ENCODE measurements at regions not wholly inside any gene's neighbourhood (a gene's known extent, or its start where the extent isn't known, plus 50 kb on each side); places are given as distances from the start of the nearest gene placed in this dataset. TPM values are rescaled to one million over a fixed set of nuclear protein-coding genes. Genes with fewer than 3 reads are reported as not detected.

DNA sequence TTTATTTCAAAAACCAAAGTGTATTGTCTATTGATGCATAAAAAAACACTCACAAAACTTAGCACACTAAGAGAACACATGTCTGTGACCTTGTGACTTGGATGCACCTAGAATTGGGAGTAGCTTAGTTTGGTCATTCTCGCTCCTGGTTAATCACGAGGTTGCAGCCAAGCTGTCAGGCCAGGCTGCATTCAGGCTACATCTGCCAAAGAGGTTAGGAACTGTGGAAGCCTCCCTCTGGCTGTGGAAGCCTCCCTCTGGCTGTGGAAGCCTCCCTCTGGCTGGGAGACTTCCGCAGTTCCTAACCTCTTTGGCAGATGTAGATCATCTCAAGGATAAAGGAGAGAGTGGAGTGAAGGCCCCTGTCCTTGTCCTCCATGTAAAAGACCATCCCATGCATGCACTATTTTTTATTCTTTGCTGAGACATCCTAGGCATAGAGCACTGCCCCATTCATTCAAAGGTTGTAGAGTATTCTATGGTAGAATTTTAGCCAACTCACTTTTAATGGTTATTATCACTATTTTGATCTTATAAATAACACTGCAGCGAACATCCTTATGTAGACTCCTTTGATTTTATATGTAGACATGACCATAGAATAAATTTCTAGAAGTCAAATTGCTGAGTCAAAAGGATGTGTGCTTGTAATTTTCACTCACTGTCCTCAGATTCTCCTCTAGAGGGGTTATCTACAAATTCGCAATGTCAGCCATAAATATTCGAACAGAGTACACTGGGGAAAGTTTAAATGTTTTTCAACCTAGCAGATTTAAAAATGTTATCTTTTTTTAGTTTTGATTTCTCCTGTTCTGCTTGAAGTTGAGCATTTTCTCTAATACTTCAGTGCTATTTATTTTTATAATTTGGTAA, 63.0 kb upstream of the IGLL5 start:
- DNase-seq: no peak

DNA sequence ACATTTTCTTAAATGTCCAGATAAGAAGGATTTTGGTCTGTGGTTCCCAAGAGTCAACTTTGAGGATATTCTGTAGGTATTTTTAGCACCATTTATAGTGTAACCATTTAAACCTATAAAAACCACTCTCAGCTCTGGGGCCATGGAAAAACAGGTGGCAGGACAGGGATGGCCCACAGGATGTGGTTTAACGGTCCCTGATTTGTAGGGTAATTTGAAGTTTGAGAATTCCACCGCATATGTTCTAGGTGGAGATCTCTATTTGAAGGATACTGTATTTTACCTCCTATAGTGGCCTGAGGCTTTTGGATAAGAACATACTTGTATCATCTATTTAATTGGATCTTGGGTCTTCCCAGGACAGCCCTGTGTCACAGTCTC, 62.4 kb upstream of the IGLL5 start:
- DNase-seq: no peak

DNA sequence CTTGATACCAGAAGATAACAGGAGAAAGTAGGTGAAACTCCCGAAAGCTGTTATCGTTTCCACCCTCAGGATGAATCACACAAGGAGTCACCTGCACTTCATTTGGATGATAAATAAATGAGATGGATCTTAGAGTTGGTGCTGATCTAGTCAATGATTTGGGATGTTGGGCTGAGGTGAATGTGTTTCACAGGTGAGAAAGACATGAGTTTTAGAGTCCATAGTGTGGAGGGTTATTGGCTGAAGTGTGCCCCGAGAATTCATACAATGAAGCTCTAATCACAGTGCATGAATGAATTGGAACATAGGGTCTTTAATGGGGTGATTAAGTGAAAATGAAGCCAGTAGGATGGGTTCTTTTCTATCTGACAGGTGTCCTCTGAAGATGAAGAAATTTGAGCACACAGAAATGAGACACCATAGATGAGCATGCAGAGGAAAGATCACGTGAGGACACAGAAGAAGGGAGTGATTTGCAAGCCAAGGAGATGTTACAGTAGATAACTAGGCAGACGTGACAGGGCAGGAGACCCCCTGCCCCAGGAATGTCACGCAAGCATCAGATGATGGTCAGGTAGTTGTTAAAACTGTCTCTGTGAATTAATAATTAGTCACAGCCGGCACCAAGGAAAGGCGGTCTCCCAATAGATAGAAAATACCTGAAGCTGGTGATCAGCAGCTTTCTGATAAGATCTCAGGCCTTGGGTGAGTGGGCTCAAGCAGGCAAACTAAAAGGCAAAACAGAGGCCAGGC, 60.3 kb upstream of the IGLL5 start:
- DNase-seq: no peak

DNA sequence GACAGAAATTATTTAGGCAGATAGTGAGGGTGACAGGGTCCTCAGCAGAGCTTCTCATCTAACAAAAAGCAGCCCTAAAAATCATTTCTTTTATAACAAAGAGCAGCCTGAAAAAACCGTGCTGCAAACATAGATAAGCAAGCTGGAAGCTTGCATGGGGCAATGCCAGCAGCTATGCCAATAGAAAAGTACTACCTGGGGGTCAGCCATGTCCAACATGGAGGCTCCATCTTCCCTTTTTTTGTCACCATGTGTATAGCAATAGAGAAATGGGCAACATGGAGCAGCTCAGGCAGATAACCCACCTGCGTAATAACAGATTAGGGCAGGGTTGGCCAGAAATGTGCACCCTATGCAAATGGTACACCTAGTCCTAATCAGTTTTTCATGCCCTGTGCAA, 57.4 kb upstream of the IGLL5 start:
- no peak for DNase-seq

DNA sequence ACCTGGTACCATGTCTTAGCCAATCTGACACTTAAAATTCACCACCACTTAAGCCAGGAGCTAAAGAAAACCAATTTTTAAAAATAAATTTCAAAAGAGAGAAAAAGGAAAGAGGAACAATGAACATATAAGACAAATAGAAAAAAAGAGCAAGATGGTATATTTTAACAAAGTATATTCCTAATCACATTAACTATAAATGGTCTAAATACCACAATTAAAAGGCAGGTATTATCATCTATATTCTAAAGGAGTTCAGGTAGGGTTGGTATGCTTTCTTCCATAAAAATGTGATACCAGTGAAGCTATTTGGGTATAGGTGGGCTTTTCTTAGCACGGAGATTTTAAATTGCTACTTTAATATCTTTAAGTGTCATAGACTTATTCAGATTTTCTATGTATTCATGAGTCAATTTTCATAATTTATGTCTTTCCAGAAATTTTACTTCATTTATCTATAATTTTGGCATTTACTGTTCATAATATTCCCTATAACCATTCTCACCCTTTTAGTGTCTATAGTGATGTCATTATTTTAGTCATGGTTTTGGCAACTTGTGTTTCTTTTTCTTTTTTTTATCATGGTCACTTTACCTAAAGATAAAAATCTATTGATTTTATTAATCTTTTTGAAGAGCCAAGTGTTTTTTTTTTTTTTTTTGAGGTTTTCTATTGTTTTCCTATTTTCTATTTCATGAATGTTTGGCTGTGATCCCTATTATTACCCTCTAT, 56.5 kb upstream of the IGLL5 start:
- DNase-seq: no peak

DNA sequence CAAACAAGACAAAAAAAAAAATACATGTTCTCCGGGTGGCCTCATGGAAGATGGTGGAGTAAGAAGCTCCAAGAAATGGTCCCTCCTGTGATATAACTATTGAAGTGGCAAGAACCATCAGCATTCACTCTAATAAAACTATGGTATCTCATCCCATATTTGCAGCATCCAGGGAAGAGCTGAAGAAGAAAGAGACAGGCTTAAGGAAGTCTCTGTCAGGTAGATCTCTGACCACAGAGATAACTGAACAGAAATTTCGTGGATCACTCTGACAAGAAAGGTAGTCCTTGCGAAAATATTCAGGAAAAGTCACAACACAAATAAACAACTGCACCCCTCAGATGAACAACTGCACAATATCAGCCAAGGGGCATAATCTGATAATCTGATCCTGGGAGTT, 54.6 kb upstream of the IGLL5 start:
- DNase-seq: no peak

DNA sequence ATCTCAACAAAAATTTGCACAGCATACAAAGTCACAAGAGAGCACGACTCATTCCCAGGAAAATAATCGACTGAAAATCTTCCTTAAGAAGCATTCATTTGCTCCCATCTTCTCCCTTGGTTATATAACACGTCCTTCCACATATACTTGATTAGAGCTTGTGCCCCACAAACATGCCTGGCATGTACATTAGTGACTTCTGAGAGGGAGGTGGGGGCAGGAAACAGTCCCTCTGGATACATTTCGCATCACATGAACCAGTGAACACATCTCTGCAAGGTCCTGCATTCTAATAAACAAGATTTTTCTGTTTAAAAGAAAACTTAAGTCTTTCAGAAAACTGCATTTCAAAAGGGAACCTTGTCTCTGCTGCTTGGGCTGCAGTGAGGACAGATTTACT, 54.1 kb upstream of the IGLL5 start:
- DNase-seq: no peak

DNA sequence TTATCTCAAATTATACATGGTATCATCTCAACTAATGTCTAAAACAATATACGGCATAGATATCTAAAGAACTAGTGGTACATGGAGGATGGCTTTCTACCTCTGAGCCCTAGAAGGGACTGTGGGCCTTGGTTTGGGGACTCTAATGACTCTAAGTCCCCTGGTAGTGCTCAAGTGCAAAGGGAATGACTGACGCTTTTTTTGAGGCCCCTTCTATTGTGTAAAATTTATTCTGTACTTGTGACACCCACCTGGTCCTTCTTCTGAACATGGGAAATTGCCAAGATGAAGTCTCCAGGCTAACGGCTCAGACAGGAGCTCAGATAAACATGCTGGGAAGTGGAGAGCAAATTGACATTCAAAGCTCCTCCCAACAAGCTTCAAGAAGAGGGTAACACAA, 53.4 kb upstream of the IGLL5 start:
- no peak for DNase-seq

DNA sequence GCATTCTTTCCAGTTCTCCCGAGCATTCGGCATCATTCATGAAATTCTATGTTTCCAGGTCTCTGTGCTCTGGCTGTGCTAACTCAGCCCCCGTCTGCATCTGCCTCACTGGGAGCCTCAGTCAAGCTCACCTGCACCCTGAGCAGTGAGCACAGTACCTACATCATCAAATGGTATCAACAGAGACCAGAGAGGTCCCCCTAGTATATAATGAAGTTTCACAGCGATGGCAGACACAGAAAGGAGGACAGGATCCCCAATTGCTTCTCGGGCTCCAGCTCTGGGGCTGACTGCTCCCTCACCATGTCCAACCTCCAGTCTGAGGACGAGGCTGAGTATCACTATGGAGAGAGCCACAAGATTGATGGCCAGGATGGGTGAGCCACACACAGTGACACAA, 52.8 kb upstream of the IGLL5 start:
- DNase-seq: no peak

DNA sequence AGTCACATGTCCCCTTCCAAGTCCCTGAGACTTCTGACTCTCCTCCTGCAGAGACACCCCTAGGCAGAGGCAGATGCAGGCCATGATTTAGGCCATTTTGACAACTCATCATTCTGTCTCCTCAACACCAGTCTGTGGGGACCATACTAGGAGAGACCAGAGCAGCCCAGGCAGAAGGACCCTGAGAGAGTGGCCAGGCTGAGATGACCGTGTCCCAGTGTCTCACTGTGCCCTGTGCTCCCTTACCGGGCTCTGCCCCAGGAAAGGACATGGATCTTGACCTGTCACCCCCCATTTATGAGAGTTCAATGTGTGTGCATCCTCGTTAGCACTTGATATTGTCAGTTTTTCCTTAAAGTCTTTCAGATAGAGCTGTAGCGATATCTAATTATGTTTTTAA, 52.4 kb upstream of the IGLL5 start:
- no peak for DNase-seq

DNA sequence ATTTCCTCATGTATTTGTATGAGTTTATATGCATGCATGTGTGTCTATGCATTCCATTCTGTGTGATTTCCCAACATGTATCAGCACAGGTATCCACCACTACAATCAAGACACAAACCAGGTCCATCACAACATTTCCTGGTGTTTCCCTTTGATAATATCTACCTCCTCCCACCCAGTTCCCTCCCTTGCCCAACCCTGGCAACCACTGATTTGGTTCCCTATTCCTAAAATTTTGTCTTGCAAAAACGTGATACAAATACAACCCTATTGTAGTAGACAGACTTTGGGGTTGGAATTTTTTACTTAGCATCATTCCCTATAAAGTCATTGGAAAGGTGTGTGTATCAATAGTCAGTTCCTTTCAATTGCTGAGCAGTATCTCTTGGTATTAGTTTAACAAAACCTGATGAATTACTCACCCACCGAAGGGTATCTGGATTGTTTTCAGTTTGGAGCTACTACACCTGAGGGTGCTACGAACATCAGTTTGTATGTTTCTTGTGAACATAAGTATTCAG, 51.8 kb upstream of the IGLL5 start:
- DNase-seq: no peak

DNA sequence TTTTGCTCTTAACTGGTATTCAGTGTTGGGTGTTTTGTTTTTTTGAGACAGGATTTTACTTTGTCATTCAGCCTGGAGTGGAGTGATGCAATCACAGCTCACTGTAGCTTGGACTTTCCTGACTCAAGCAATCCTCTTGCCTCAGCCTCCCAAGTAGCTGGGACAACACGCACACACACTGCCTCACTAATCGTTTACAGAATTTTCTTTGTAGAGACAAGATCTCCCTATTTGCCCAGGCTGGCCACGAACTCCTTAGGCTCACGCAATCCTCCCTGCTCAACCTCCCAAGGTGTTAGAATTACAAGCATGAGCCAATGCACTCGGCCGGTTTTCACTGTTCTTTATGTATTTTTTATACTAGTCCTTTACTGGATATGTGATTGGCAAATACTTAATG, 51.0 kb upstream of the IGLL5 start:
- DNase-seq: no peak

Small RNA genes in the stretch of these regions (small RNA-seq; reads per million reads assigned to genes)
- gene AC244157.1 (not detected), gene AC245028.1 (not detected), gene AC245028.2 (not detected), gene AC245028.3 (not detected), gene IGLV3-13 (not detected), gene IGLV3-15 (not detected), gene IGLV3-17 (not detected), gene IGLVI-20 (not detected), gene IGLVVI-22-1 (not detected)

Measured in occipital lobe (tissue), 2 donors.